ENCODE measurements at regions not wholly inside any gene's neighbourhood (a gene's known extent, or its start where the extent isn't known, plus 50 kb on each side); places are given as distances from the start of the nearest gene placed in this dataset.

DNA sequence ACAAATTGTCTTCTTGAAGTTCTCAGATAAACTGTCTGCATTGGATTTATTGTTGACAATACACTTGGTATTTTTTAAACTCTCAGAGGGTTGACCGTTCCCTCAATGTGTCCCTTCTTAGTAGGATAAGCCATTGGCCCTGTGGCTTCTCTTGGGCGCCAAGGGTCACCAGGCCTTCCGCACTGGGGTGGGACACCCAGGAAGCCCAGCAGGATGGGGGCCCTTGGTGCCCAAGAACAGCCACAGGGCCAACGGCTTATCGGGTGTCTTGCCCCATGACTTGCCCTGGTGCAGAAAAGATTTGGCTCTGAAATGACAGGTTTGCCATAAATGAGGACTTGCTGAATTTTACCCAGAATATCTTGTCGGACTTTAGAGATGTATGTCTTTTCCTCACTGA lies 375.0 kb downstream of the IRX2 start:
- Histone ChIP-seq H3K4me1 (no peaks in the 10 kb centered on the region), H3K4me3 (no peak overlapping the region), H3K27ac (no peak overlapping the region), H3K9me3 (no peaks in the 10 kb centered on the region), H3K27me3 (ENCODE audit: low read depth) (no peaks in the 10 kb centered on the region), H3K36me3 (no peaks in the 10 kb centered on the region)
- intact Hi-C loops (cut with DNase I), result no loop called here
- ATAC-seq (no peak), DNase-seq (no peak)
- TF ChIP-seq, protein P1, sequence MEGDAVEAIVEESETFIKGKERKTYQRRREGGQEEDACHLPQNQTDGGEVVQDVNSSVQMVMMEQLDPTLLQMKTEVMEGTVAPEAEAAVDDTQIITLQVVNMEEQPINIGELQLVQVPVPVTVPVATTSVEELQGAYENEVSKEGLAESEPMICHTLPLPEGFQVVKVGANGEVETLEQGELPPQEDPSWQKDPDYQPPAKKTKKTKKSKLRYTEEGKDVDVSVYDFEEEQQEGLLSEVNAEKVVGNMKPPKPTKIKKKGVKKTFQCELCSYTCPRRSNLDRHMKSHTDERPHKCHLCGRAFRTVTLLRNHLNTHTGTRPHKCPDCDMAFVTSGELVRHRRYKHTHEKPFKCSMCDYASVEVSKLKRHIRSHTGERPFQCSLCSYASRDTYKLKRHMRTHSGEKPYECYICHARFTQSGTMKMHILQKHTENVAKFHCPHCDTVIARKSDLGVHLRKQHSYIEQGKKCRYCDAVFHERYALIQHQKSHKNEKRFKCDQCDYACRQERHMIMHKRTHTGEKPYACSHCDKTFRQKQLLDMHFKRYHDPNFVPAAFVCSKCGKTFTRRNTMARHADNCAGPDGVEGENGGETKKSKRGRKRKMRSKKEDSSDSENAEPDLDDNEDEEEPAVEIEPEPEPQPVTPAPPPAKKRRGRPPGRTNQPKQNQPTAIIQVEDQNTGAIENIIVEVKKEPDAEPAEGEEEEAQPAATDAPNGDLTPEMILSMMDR (IDR thresholded peaks at IDR 0.05), result no peak

- Histone ChIP-seq H3K36me3 (no peaks in the 10 kb centered on the region), H3K27ac (no peak overlapping the region), H3K27me3 (ENCODE audit: low read depth) (no peaks in the 10 kb centered on the region), H3K4me3 (no peak overlapping the region), H3K9me3 (no peaks in the 10 kb centered on the region), H3K4me1 (no peaks in the 10 kb centered on the region)
- intact Hi-C loops (cut with DNase I), result no loop called here
- TF ChIP-seq, protein P1 (IDR thresholded peaks at IDR 0.05), result no peak
- DNase-seq (no peak), ATAC-seq (no peak)
Measured at GRCh38 chr5:2375757-2376250, 375.7 kb downstream of the IRX2 start.

DNA sequence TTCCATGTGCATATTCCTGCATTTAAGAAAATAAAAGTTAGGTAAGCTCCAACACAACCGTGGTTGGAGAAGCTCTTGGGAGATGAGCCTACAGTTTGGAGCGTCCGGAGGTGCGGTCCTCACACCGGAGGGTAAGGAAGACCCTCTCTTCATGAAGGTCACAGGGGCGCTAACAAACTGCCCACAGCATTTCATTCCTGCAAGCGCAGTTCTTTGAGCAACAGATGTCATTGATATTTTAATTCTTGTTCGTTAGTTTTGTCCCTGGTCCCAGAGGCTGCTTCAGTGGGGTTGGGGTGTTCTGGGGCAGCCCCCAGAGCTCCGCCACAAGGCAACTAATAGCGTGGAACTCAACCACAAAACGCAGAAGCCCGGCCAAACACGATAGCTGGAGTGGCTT lies 376.2 kb downstream of the IRX2 start:
- intact Hi-C loops (cut with DNase I), result no loop called here
- no peaks in the 10 kb centered on the region for H3K27me3 ChIP-seq (ENCODE audit: low read depth)
- no peak overlapping the region for H3K4me3 ChIP-seq
- no peaks in the 10 kb centered on the region for H3K4me1 ChIP-seq
- no peak for ATAC-seq
- H3K9me3 ChIP-seq, result no peaks in the 10 kb centered on the region
- no peak overlapping the region for H3K27ac ChIP-seq
- H3K36me3 ChIP-seq, result no peaks in the 10 kb centered on the region
- no peak for DNase-seq
- TF ChIP-seq, protein P1 (IDR thresholded peaks at IDR 0.05), result no peak

DNA sequence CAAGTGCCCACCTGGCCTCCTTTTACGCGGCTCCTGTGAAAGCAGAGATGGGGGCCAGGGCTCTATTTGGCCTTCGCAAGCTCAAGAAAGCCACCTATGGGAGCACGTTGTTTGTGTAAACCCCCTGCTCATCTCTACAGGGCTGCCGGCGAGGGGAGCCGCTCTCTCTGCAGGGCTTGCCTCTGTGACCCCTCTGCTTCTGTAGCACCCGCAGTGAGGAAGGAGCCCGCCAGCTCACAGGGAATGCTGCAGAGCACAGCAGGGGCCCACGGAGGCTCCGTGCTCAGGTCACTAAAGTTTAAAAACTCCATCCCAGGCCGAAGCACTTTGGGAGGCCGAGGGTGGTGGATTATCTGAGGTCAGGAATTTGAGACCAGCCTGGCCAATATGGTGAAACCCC lies 376.8 kb downstream of the IRX2 start:
- ATAC-seq (no peak), DNase-seq (no peak)
- Histone ChIP-seq H3K9me3 (no peaks in the 10 kb centered on the region), H3K27ac (no peak overlapping the region), H3K36me3 (no peaks in the 10 kb centered on the region), H3K27me3 (ENCODE audit: low read depth) (no peaks in the 10 kb centered on the region), H3K4me1 (no peaks in the 10 kb centered on the region), H3K4me3 (no peak overlapping the region)
- intact Hi-C loops (cut with DNase I), result no loop called here
- TF ChIP-seq, protein P1 (IDR thresholded peaks at IDR 0.05), result no peak

GRCh38 chr5:2373631-2374030 lies 377.8 kb downstream of the IRX2 start:
- Histone ChIP-seq H3K27me3 (ENCODE audit: low read depth) (no peaks in the 10 kb centered on the region), H3K4me1 (no peaks in the 10 kb centered on the region), H3K36me3 (no peaks in the 10 kb centered on the region), H3K27ac (no peak overlapping the region), H3K9me3 (no peaks in the 10 kb centered on the region), H3K4me3 (no peak overlapping the region)
- ATAC-seq (no peak), DNase-seq (no peak)
- intact Hi-C loops (cut with DNase I), result no loop called here
- TF ChIP-seq, protein P1 (IDR thresholded peaks at IDR 0.05), result no peak

GRCh38 chr5:2371419-2371710 lies 380.1 kb downstream of the IRX2 start:
- H3K27ac ChIP-seq, result no peak overlapping the region
- TF ChIP-seq, protein P1 (IDR thresholded peaks at IDR 0.05), result no peak
- DNase-seq, result no peak
- no peak for ATAC-seq
- H3K4me1 ChIP-seq, result no peaks in the 10 kb centered on the region
- H3K4me3 ChIP-seq, result no peak overlapping the region
- H3K27me3 ChIP-seq (ENCODE audit: low read depth), result no peaks in the 10 kb centered on the region
- no peaks in the 10 kb centered on the region for H3K9me3 ChIP-seq
- intact Hi-C loops (cut with DNase I), result no loop called here
- H3K36me3 ChIP-seq, result no peaks in the 10 kb centered on the region

All from lower lobe of right lung (tissue), 2 donors.